Loucy (cell line): ENCODE measurements at regions not wholly inside any gene's neighbourhood (a gene's known extent, or its start where the extent isn't known, plus 50 kb on each side); places are given as distances from the start of the nearest gene placed in this dataset.

Experiments used
- H2AFZ ChIP-seq: fragments of 200-600 bp; sonication (generic); 2 replicates; pipeline ENCODE4 v1.6.0; 2016; ENCODE audit warnings: antibody characterized with exemption, mild to moderate bottlenecking, low read length, moderate library complexity
- H3F3A ChIP-seq: fragments of 200-600 bp; 2 replicates; pipeline ENCODE4 v1.6.0; 2016; ENCODE audit warnings: antibody characterized with exemption, low read depth, mild to moderate bottlenecking
- H3K27me3 ChIP-seq: fragments of 200-600 bp; sonication (generic); 2 replicates; pipeline ENCODE4 v1.6.1; 2014; ENCODE audit warnings: low read length, mild to moderate bottlenecking; ENCODE audit not compliant: insufficient read depth, poor library complexity, severe bottlenecking
- H3K36me3 ChIP-seq: fragments of 200-600 bp; sonication (generic); 2 replicates; pipeline ENCODE4 v1.6.1; 2016; ENCODE audit warnings: low read length; ENCODE audit not compliant: insufficient read depth
- H3K4me1 ChIP-seq: fragments of 200-600 bp; sonication (generic); 2 replicates; pipeline ENCODE4 v1.5.1; 2014; ENCODE audit warnings: low read length, mild to moderate bottlenecking; ENCODE audit not compliant: insufficient read depth, poor library complexity, severe bottlenecking
- H3K4me2 ChIP-seq: fragments of 200-600 bp; sonication (generic); 2 replicates; pipeline ENCODE4 v1.6.0; 2014; ENCODE audit warnings: antibody characterized with exemption, low read length, low read depth, mild to moderate bottlenecking; ENCODE audit not compliant: poor library complexity, severe bottlenecking
- H3K4me3 ChIP-seq: fragments of 200-600 bp; sonication (generic); 2 replicates; pipeline ENCODE4 v1.5.1; 2014; ENCODE audit warnings: low read length, mild to moderate bottlenecking, mixed read lengths; ENCODE audit not compliant: poor library complexity, severe bottlenecking
- H3K79me2 ChIP-seq: fragments of 200-600 bp; sonication (generic); 2 replicates; pipeline ENCODE4 v1.6.1; 2014; ENCODE audit warnings: low read length; ENCODE audit not compliant: insufficient read depth
- H3K9ac ChIP-seq: fragments of 200-600 bp; sonication (generic); 2 replicates; pipeline ENCODE4 v1.6.0; 2014; ENCODE audit warnings: mild to moderate bottlenecking, low read depth, low read length, moderate library complexity; ENCODE audit not compliant: poor library complexity, severe bottlenecking
- H3K9me2 ChIP-seq: fragments of 200-600 bp; sonication (generic); replicated peaks from 2 replicates; pipeline ENCODE4 v1.6.1; 2016; ENCODE audit warnings: low read depth, low read length, mixed read lengths
- H3K9me3 ChIP-seq: fragments of 200-600 bp; sonication (generic); 2 replicates; pipeline ENCODE4 v1.6.1; 2014; ENCODE audit warnings: mild to moderate bottlenecking, antibody characterized with exemption, low read length, low read depth; ENCODE audit not compliant: insufficient read depth
- H4K20me1 ChIP-seq: fragments of 200-600 bp; sonication (generic); 2 replicates; pipeline ENCODE4 v1.6.0; 2014; ENCODE audit warnings: antibody characterized with exemption, low read length, mild to moderate bottlenecking; ENCODE audit not compliant: insufficient read depth, poor library complexity, severe bottlenecking
- EZH2phosphoT487 ChIP-seq: fragments of 200-600 bp; IDR thresholded peaks from 2 replicates; pipeline ENCODE4 v1.6.1; 2018; ENCODE audit warnings: antibody characterized with exemption, mild to moderate bottlenecking, moderate library complexity, borderline replicate concordance
- TF ChIP-seq, protein P1 (sequence below): fragments of 200-600 bp; sonication (generic); conservative IDR thresholded peaks from 2 replicates; pipeline ENCODE4 v1.5.1; 2014; ENCODE audit warnings: mild to moderate bottlenecking, antibody characterized with exemption, low read length

GRCh38 chr6:140091895-140092294 is 717.4 kb upstream of the CITED2 start:
- H3K27me3 ChIP-seq: no peaks in the 10 kb centered on the region

DNA sequence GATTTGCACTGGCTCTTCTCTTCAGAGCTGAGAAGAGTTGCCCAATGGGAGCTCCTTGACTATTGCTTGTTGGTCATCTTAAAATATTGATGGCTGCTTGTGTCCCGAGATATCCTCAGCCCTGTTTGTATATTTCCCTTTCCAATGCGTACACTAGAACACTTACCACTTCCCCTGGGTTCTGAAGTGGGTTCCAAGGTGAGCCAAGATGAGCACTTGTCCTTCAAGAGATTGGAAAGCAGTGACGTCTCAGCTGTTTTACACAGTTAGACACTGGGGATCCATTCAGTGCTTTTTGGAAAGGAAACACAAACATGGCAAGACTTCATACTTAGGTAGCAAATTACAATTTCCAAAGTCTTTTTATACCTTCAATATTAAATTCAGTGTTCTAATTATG is 716.4 kb upstream of the CITED2 start:
- Histone ChIP-seq H3K79me2 (no peaks in the 10 kb centered on the region), H3K9ac (no peak overlapping the region), H3K4me3 (no peak overlapping the region), H3K4me1 (no peaks in the 10 kb centered on the region), H3K36me3 (no peaks in the 10 kb centered on the region), H3F3A (no peaks in the 10 kb centered on the region), H3K9me3 (no peaks in the 10 kb centered on the region), H4K20me1 (no peaks in the 10 kb centered on the region), H3K4me2 (no peak overlapping the region), H2AFZ (no peak overlapping the region), H3K27me3 (no peaks in the 10 kb centered on the region), H3K9me2 (no peaks in the 10 kb centered on the region)
- TF ChIP-seq EZH2phosphoT487: no peak
- TF ChIP-seq, protein P1, sequence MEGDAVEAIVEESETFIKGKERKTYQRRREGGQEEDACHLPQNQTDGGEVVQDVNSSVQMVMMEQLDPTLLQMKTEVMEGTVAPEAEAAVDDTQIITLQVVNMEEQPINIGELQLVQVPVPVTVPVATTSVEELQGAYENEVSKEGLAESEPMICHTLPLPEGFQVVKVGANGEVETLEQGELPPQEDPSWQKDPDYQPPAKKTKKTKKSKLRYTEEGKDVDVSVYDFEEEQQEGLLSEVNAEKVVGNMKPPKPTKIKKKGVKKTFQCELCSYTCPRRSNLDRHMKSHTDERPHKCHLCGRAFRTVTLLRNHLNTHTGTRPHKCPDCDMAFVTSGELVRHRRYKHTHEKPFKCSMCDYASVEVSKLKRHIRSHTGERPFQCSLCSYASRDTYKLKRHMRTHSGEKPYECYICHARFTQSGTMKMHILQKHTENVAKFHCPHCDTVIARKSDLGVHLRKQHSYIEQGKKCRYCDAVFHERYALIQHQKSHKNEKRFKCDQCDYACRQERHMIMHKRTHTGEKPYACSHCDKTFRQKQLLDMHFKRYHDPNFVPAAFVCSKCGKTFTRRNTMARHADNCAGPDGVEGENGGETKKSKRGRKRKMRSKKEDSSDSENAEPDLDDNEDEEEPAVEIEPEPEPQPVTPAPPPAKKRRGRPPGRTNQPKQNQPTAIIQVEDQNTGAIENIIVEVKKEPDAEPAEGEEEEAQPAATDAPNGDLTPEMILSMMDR: no peak

More at GRCh38 chr6:140091895-140092294, 717.4 kb upstream of the CITED2 start:
- no peak overlapping the region for H3K9ac ChIP-seq
- no peaks in the 10 kb centered on the region for H3K9me2 ChIP-seq
- TF ChIP-seq, protein P1: no peak
- TF ChIP-seq EZH2phosphoT487: no peak
- no peaks in the 10 kb centered on the region for H3F3A ChIP-seq
- H3K79me2 ChIP-seq: no peaks in the 10 kb centered on the region
- no peaks in the 10 kb centered on the region for H3K36me3 ChIP-seq
- H3K4me3 ChIP-seq: no peak overlapping the region
- no peak overlapping the region for H3K4me2 ChIP-seq
- no peaks in the 10 kb centered on the region for H3K4me1 ChIP-seq
- no peaks in the 10 kb centered on the region for H4K20me1 ChIP-seq
- no peaks in the 10 kb centered on the region for H3K9me3 ChIP-seq
- no peak overlapping the region for H2AFZ ChIP-seq

- Histone ChIP-seq H3K4me3 (no peak overlapping the region), H4K20me1 (no peaks in the 10 kb centered on the region), H3K4me2 (no peak overlapping the region), H3F3A (no peaks in the 10 kb centered on the region), H3K9me2 (no peaks in the 10 kb centered on the region), H3K36me3 (no peaks in the 10 kb centered on the region), H3K9ac (no peak overlapping the region), H3K9me3 (no peaks in the 10 kb centered on the region), H3K79me2 (no peaks in the 10 kb centered on the region), H3K4me1 (no peaks in the 10 kb centered on the region), H2AFZ (no peak overlapping the region), H3K27me3 (no peaks in the 10 kb centered on the region)
- TF ChIP-seq EZH2phosphoT487: no peak
- TF ChIP-seq, protein P1: no peak
Observed at GRCh38 chr6:140083375-140083774, 708.9 kb upstream of the CITED2 start.
